MCF 10A (cell line): ENCODE measurements at regions not wholly inside any gene's neighbourhood (a gene's known extent, or its start where the extent isn't known, plus 50 kb on each side); places are given as distances from the start of the nearest gene placed in this dataset.

Experiments used
- BruUV-seq: library from RNA; stranded (reverse); fragments of 400-500 nt; replicated peaks from 2 replicates; lab custom pipeline; 2021; lab: Mats Ljungman, UMichigan
- CTCF ChIA-PET: fragments of 300-600 bp; sonication (Branson Sonifier 250); formaldehyde crosslinking; extraction: SDS; loops from one replicate; lab custom pipeline; 2021; ENCODE audit warnings: antibody characterized with exemption, inconsistent platforms; lab: Yijun Ruan, JAX
- POLR2A ChIA-PET: fragments of 300-600, 350-650 bp; sonication (Branson Sonifier 250); formaldehyde crosslinking; extraction: SDS; loops from one replicate; lab custom pipeline; 2020; ENCODE audit warnings: antibody characterized with exemption, inconsistent platforms; lab: Yijun Ruan, JAX
- DNase-seq: peaks from one replicate; pipeline ENCODE4 v3.0.0-alpha.2; 2018; ENCODE audit not compliant: unreplicated experiment
- H3K27ac Mint-ChIP-seq: one replicate; pipeline ENCODE4 v1.8.0; 2022; ENCODE audit warnings: mild to moderate bottlenecking, low read depth, mixed read lengths; ENCODE audit not compliant: unreplicated experiment
- H3K27me3 Mint-ChIP-seq: one replicate; pipeline ENCODE4 v1.8.0; 2022; ENCODE audit warnings: mixed read lengths; ENCODE audit not compliant: insufficient read depth, unreplicated experiment
- H3K36me3 Mint-ChIP-seq: one replicate; pipeline ENCODE4 v1.8.0; 2022; ENCODE audit warnings: mild to moderate bottlenecking, moderate library complexity, mixed read lengths; ENCODE audit not compliant: insufficient read depth, unreplicated experiment
- H3K4me1 Mint-ChIP-seq: one replicate; pipeline ENCODE4 v1.8.0; 2022; ENCODE audit warnings: mixed read lengths; ENCODE audit not compliant: insufficient read depth, unreplicated experiment
- H3K4me3 Mint-ChIP-seq: one replicate; pipeline ENCODE4 v1.8.0; 2022; ENCODE audit warnings: mild to moderate bottlenecking, moderate library complexity, mixed read lengths; ENCODE audit not compliant: unreplicated experiment
- H3K9me3 Mint-ChIP-seq: one replicate; pipeline ENCODE4 v1.8.0; 2022; ENCODE audit warnings: mixed read lengths; ENCODE audit not compliant: unreplicated experiment
- CTCF ChIP-seq: fragments of 200-600 bp; IDR thresholded peaks from one replicate; pipeline ENCODE4 v1.8.0; 2022; ENCODE audit warnings: antibody characterized with exemption, mild to moderate bottlenecking; ENCODE audit not compliant: unreplicated experiment
- intact Hi-C: fragments of 100-400 bp; cut with micrococcal nuclease; formaldehyde crosslinking; loops from 2 replicates; pipeline ENCODE4 v1.14.1; 2022

GRCh38 chr20:53811577-53811976, 217.9 kb upstream of the ZNF217 start:
- no peak for TF ChIP-seq CTCF
- Mint-ChIP-seq H3K4me3 (no peak overlapping the region), H3K27ac (no peak overlapping the region), H3K4me1 (peaks cover 8% of the 10 kb centered on the region), H3K9me3 (no peaks in the 10 kb centered on the region), H3K27me3 (no peaks in the 10 kb centered on the region), H3K36me3 (no peaks in the 10 kb centered on the region)
- ChIA-PET CTCF (interaction anchor here (0.6 to 0.7 kb wide), 2 partner anchors 212 to 763 kb away, joined by 3 to 4 read pairs; no protein-coding TSS in a partner anchor), POLR2A (interaction anchor here (0.6 kb wide), 1 partner anchor 61 kb away, joined by 4 read pairs; no protein-coding TSS in a partner anchor)
- intact Hi-C loops, result no loop called here
- no TSS peak for BruUV-seq
- no peak for DNase-seq

- BruUV-seq, result no TSS peak
- TF ChIP-seq CTCF, result no peak
- no peaks in the 10 kb centered on the region for H3K36me3 Mint-ChIP-seq
- intact Hi-C loops, result no loop called here
- no peaks in the 10 kb centered on the region for H3K9me3 Mint-ChIP-seq
- H3K27ac Mint-ChIP-seq, result no peak overlapping the region
- H3K27me3 Mint-ChIP-seq, result no peaks in the 10 kb centered on the region
- ChIA-PET CTCF (interaction anchor here (0.6 to 1.1 kb wide), 3 partner anchors 22 to 188 kb away, joined by 3 to 4 read pairs (median 3); no protein-coding TSS in a partner anchor), POLR2A (interaction anchor here (0.6 to 2.2 kb wide), 4 partner anchors 16 to 67 kb away, joined by 3 to 15 read pairs (median 4); no protein-coding TSS in a partner anchor)
- no peak for DNase-seq
- no peak overlapping the region for H3K4me3 Mint-ChIP-seq
- peaks cover 9% of the 10 kb centered on the region for H3K4me1 Mint-ChIP-seq
Observed at GRCh38 chr20:53810661-53811355, 217.2 kb upstream of the ZNF217 start.

GRCh38 chr20:53809728-53810365, 216.2 kb upstream of the ZNF217 start:
- ChIA-PET CTCF (interaction anchor here (0.6 to 1.1 kb wide), 5 partner anchors 23 to 187 kb away, joined by 3 to 4 read pairs (median 3); no protein-coding TSS in a partner anchor), POLR2A (interaction anchor here (0.6 to 2.2 kb wide), 7 partner anchors 8 to 215 kb away, joined by 3 to 15 read pairs (median 3); no protein-coding TSS in a partner anchor)
- H3K27ac Mint-ChIP-seq, result no peak overlapping the region
- no peaks in the 10 kb centered on the region for H3K36me3 Mint-ChIP-seq
- TF ChIP-seq CTCF, result no peak
- intact Hi-C loops, result no loop called here
- no TSS peak for BruUV-seq
- no peak overlapping the region for H3K4me3 Mint-ChIP-seq
- H3K9me3 Mint-ChIP-seq, result no peaks in the 10 kb centered on the region
- peaks cover 18% of the 10 kb centered on the region for H3K4me1 Mint-ChIP-seq
- H3K27me3 Mint-ChIP-seq, result no peaks in the 10 kb centered on the region
- no peak for DNase-seq

GRCh38 chr20:53809217-53809616, 215.6 kb upstream of the ZNF217 start:
- BruUV-seq, result no TSS peak
- POLR2A ChIA-PET, result interaction anchor here (0.5 to 2.2 kb wide), 6 partner anchors 8 to 862 kb away, joined by 3 to 15 read pairs (median 4); no protein-coding TSS in a partner anchor
- H3K36me3 Mint-ChIP-seq, result no peaks in the 10 kb centered on the region

More at GRCh38 chr20:53809217-53809616, 215.6 kb upstream of the ZNF217 start:
- CTCF ChIA-PET, result interaction anchor here (0.6 to 0.9 kb wide), 4 partner anchors 15 to 107 kb away, joined by 3 to 4 read pairs (median 4); no protein-coding TSS in a partner anchor
- no peak overlapping the region for H3K4me3 Mint-ChIP-seq
- no peak overlapping the region for H3K27ac Mint-ChIP-seq
- H3K27me3 Mint-ChIP-seq, result no peaks in the 10 kb centered on the region
- H3K4me1 Mint-ChIP-seq, result peaks cover 18% of the 10 kb centered on the region
- intact Hi-C loops, result no loop called here
- no peak for DNase-seq
- TF ChIP-seq CTCF, result no peak
- H3K9me3 Mint-ChIP-seq, result no peaks in the 10 kb centered on the region
